Fibroblast of pulmonary artery (primary cell): ENCODE measurements at regions not wholly inside any gene's neighbourhood (a gene's known extent, or its start where the extent isn't known, plus 50 kb on each side); places are given as distances from the start of the nearest gene placed in this dataset.

Experiments used
- DNase-seq: peaks from one replicate; pipeline ENCODE4 v3.0.0-alpha.2; 2010; ENCODE audit warnings: low read depth
- H3K4me3 ChIP-seq: replicated peaks from 2 replicates; pipeline ENCODE4 v1.5.1; 2011; ENCODE audit warnings: low read depth, mild to moderate bottlenecking, control low read depth, low read length, moderate library complexity
- CTCF ChIP-seq: IDR thresholded peaks from 2 replicates; pipeline ENCODE4 v1.5.1; 2011; ENCODE audit warnings: mild to moderate bottlenecking, control low read depth, low read length, inconsistent platforms; ENCODE audit errors: missing control alignments

GRCh38 chr5:39720136-39720535, 295.4 kb upstream of the DAB2 start:
- TF ChIP-seq CTCF: no peak

GRCh38 chr5:39717176-39717897, 292.6 kb upstream of the DAB2 start:
- no peak for TF ChIP-seq CTCF
- peak; percentile 17 for DNase-seq
- no peak overlapping the region for H3K4me3 ChIP-seq

More at GRCh38 chr5:39720136-39720535, 295.4 kb upstream of the DAB2 start:
- no peak overlapping the region for H3K4me3 ChIP-seq
- no peak for DNase-seq

- peak; percentile 68 for TF ChIP-seq CTCF
- H3K4me3 ChIP-seq: no peak overlapping the region
- peak; percentile 74 for DNase-seq
These were observed 291.8 kb upstream of the DAB2 start for GRCh38 chr5:39716532-39717028.

GRCh38 chr5:39714036-39714698, 289.4 kb upstream of the DAB2 start:
- peak; percentile 85 for TF ChIP-seq CTCF

GRCh38 chr5:39713250-39713916, 288.6 kb upstream of the DAB2 start:
- peak; percentile 64 for DNase-seq
- no peak for TF ChIP-seq CTCF
- H3K4me3 ChIP-seq: no peak overlapping the region

More at GRCh38 chr5:39714036-39714698, 289.4 kb upstream of the DAB2 start:
- H3K4me3 ChIP-seq: no peak overlapping the region
- peak; percentile 86 for DNase-seq

- TF ChIP-seq CTCF: no peak
- no peak for DNase-seq
- no peak overlapping the region for H3K4me3 ChIP-seq
These were observed 287.8 kb upstream of the DAB2 start for GRCh38 chr5:39712316-39713249.
